PC-3 (cell line): ENCODE measurements at regions not wholly inside any gene's neighbourhood (a gene's known extent, or its start where the extent isn't known, plus 50 kb on each side); places are given as distances from the start of the nearest gene placed in this dataset.

Source experiments
- ATAC-seq: fragments of 200-7000 bp; cut with Tn5 transposase; 2 replicates; pipeline ENCODE4 v1.9.1; 2020; ENCODE audit warnings: mild to moderate bottlenecking, moderate library complexity
- BruUV-seq: library from RNA; stranded (reverse); fragments of 400-500 nt; replicated peaks from 2 replicates; lab custom pipeline; 2021; lab: Mats Ljungman, UMichigan
- CTCF ChIA-PET: fragments of 300-600 bp; sonication (Branson Sonifier 250); formaldehyde crosslinking; loops from one replicate; lab custom pipeline; 2022; ENCODE audit warnings: antibody characterized with exemption; lab: Charles Lee
- POLR2A ChIA-PET: fragments of 300-600 bp; sonication (Branson Sonifier 250); formaldehyde crosslinking; loops from one replicate; lab custom pipeline; 2022; ENCODE audit warnings: antibody characterized with exemption; ENCODE audit not compliant: unreplicated experiment; lab: Charles Lee
- DNase-seq: peaks from one replicate; pipeline ENCODE4 v3.0.0-alpha.2; 2015
- H2AFZ ChIP-seq: fragments of 300-600 bp; sonication (generic); 2 replicates; pipeline ENCODE4 v1.6.0; 2016; ENCODE audit warnings: antibody characterized with exemption, low read length
- H3F3A ChIP-seq: fragments of 300-600 bp; sonication (generic); one replicate; pipeline ENCODE4 v1.6.0; 2017; ENCODE audit warnings: antibody characterized with exemption, low read length, control low read depth, mild to moderate bottlenecking; ENCODE audit not compliant: unreplicated experiment
- H3K27ac ChIP-seq: fragments of 300-600 bp; sonication (generic); 2 replicates; pipeline ENCODE4 v1.5.1; 2016; ENCODE audit warnings: mild to moderate bottlenecking, low read length
- H3K27me3 ChIP-seq: fragments of 300-600 bp; sonication (generic); 2 replicates; pipeline ENCODE4 v1.6.1; 2016; ENCODE audit warnings: low read length, mixed read lengths
- H3K36me3 ChIP-seq: fragments of 300-600 bp; sonication (generic); 2 replicates; pipeline ENCODE4 v1.6.1; 2016; ENCODE audit warnings: low read depth, mixed run types, low read length, mixed read lengths
- H3K4me1 ChIP-seq: fragments of 300-600 bp; sonication (generic); 2 replicates; pipeline ENCODE4 v1.5.1; 2016; ENCODE audit warnings: low read length; ENCODE audit not compliant: insufficient read depth
- H3K4me2 ChIP-seq: fragments of 300-600 bp; sonication (generic); 2 replicates; pipeline ENCODE4 v1.6.0; 2016; ENCODE audit warnings: low read length
- H3K4me3 ChIP-seq: fragments of 300-600 bp; sonication (generic); 2 replicates; pipeline ENCODE4 v1.5.1; 2016; ENCODE audit warnings: mild to moderate bottlenecking, low read length, mixed read lengths
- H3K79me2 ChIP-seq: fragments of 300-600 bp; sonication (generic); 2 replicates; pipeline ENCODE4 v1.6.1; 2017; ENCODE audit warnings: low read length, mixed read lengths
- H3K9ac ChIP-seq: fragments of 300-600 bp; sonication (generic); 2 replicates; pipeline ENCODE4 v1.6.0; 2016; ENCODE audit warnings: mild to moderate bottlenecking, low read length
- H3K9me2 ChIP-seq: fragments of 300-600 bp; sonication (generic); replicated peaks from 2 replicates; pipeline ENCODE4 v1.6.1; 2016; ENCODE audit warnings: mixed run types, low read length, mixed read lengths
- H3K9me3 ChIP-seq: fragments of 300-600 bp; sonication (generic); 2 replicates; pipeline ENCODE4 v1.6.1; 2016; ENCODE audit warnings: low read length, mixed read lengths
- H4K20me1 ChIP-seq: fragments of 300-600 bp; sonication (generic); 2 replicates; pipeline ENCODE4 v1.6.1; 2016; ENCODE audit warnings: low read length, mixed read lengths
- CTCF ChIP-seq: fragments of 300-600 bp; sonication (generic); conservative IDR thresholded peaks from 2 replicates; pipeline ENCODE4 v1.5.1; 2017; ENCODE audit warnings: antibody characterized with exemption, low read depth, mild to moderate bottlenecking, low read length
- EZH2 ChIP-seq: fragments of 300-600 bp; sonication (generic); IDR thresholded peaks from one replicate; pipeline ENCODE4 v1.6.1; 2017; ENCODE audit warnings: antibody characterized with exemption, mild to moderate bottlenecking, low read length; ENCODE audit not compliant: unreplicated experiment
- EZH2phosphoT487 ChIP-seq: fragments of 300-600 bp; sonication (generic); IDR thresholded peaks from 2 replicates; pipeline ENCODE4 v1.6.1; 2018; ENCODE audit warnings: mild to moderate bottlenecking, antibody characterized with exemption, low read length, borderline replicate concordance
- intact Hi-C: fragments of 100-400 bp; cut with micrococcal nuclease; formaldehyde crosslinking; loops from 2 replicates; pipeline ENCODE4 v1.9.0; 2023

- Histone ChIP-seq H3K9ac (no peak overlapping the region), H3K4me2 (peak overlapping the region; percentile 23), H3K9me2 (no peaks in the 10 kb centered on the region), H4K20me1 (no peaks in the 10 kb centered on the region), H3K27ac (peak overlapping the region; percentile 60), H3K9me3 (no peaks in the 10 kb centered on the region), H3K4me3 (no peak overlapping the region), H3K79me2 (no peaks in the 10 kb centered on the region), H3K36me3 (no peaks in the 10 kb centered on the region), H3K4me1 (peaks cover 26% of the 10 kb centered on the region), H3K27me3 (no peaks in the 10 kb centered on the region), H3F3A (no peaks in the 10 kb centered on the region), H2AFZ (no peak overlapping the region)
- peak; percentile 76 for DNase-seq
- intact Hi-C loops = loop anchor here (5.0 kb wide), 1 partner anchor 205 kb away; no protein-coding TSS in a partner anchor
- ChIA-PET CTCF (interaction anchor here (0.7 kb wide), 1 partner anchor 44 kb away, joined by 3 read pairs; no protein-coding TSS in a partner anchor), POLR2A (interaction anchor here (0.6 kb wide), 1 partner anchor 204 kb away, joined by 3 read pairs; no protein-coding TSS in a partner anchor)
- peak; percentile 91 for ATAC-seq
- no TSS peak for BruUV-seq
- TF ChIP-seq EZH2 (no peak), EZH2phosphoT487 (no peak), CTCF (no peak)
Measured at GRCh38 chr15:96122077-96123027, 208.1 kb upstream of the NR2F2 start.

GRCh38 chr15:96123028-96123400 is 207.5 kb upstream of the NR2F2 start:
- intact Hi-C loops = loop anchor here (5.0 kb wide), 1 partner anchor 204 kb away; no protein-coding TSS in a partner anchor
- Histone ChIP-seq H3K4me3 (no peak overlapping the region), H3K9me2 (no peaks in the 10 kb centered on the region), H2AFZ (no peak overlapping the region), H3K4me1 (peaks cover 26% of the 10 kb centered on the region), H3K36me3 (no peaks in the 10 kb centered on the region), H3K9ac (no peak overlapping the region), H3K79me2 (no peaks in the 10 kb centered on the region), H3K9me3 (no peaks in the 10 kb centered on the region), H3K27me3 (no peaks in the 10 kb centered on the region), H3F3A (no peaks in the 10 kb centered on the region), H3K27ac (peak overlapping the region; percentile 60), H4K20me1 (no peaks in the 10 kb centered on the region), H3K4me2 (0 out of 2 replicates have a peak overlapping the region, but pooled peaks have one; percentile 23)
- BruUV-seq = no TSS peak
- TF ChIP-seq EZH2 = no peak
- TF ChIP-seq EZH2phosphoT487 = no peak
- TF ChIP-seq CTCF = no peak
- DNase-seq (no peak), ATAC-seq (no peak)
- POLR2A ChIA-PET = no interaction called here
- CTCF ChIA-PET = no interaction called here
